ENCODE measurements at regions not wholly inside any gene's neighbourhood (a gene's known extent, or its start where the extent isn't known, plus 50 kb on each side); places are given as distances from the start of the nearest gene placed in this dataset.

- no peaks in the 10 kb centered on the region for H3K27me3 ChIP-seq (ENCODE audit: control insufficient read depth, insufficient read depth, low read length, poor library complexity, severe bottlenecking)
- H3K27ac ChIP-seq (ENCODE audit: low read depth, low read length) = no peak overlapping the region
- H3K4me1 Mint-ChIP-seq = no peaks in the 10 kb centered on the region
- H3K36me3 ChIP-seq (ENCODE audit: control insufficient read depth, insufficient read depth, low read length) = no peaks in the 10 kb centered on the region
- no peaks in the 10 kb centered on the region for H3K36me3 Mint-ChIP-seq (ENCODE audit: low read depth)
- no peak for TF ChIP-seq CTCF (conservative IDR thresholded peaks at IDR 0.05)
- H3K4me3 Mint-ChIP-seq = no peak overlapping the region
- WGBS, 2 experiments (ENCODE audit: insufficient coverage in 1 of 2, insufficient read length in 1 of 2) = 90% methylated on average over 7 of the region's 7 CpGs; no CpG with 5 or more reads in 1 of the 2 experiments
- no peak overlapping the region for H3K4me3 ChIP-seq (ENCODE audit: low read length)
- no peak for DNase-seq
- H3K9me3 ChIP-seq (ENCODE audit: control insufficient read depth, low read length) = no peaks in the 10 kb centered on the region
- H3K4me1 ChIP-seq (ENCODE audit: control insufficient read depth, insufficient read depth, low read length) = no peaks in the 10 kb centered on the region
- no peaks in the 10 kb centered on the region for H3K27me3 Mint-ChIP-seq (ENCODE audit: insufficient read depth)
- H3K9ac ChIP-seq (ENCODE audit: extremely low read depth, low read length, poor library complexity, severe bottlenecking) = no peak overlapping the region
- no peaks in the 10 kb centered on the region for H3K9me3 Mint-ChIP-seq
- H3K27ac Mint-ChIP-seq = no peak overlapping the region
These were observed 805.3 kb downstream of the SEMA5A start for GRCh38 chr5:8740595-8740994.

- H3K4me3 ChIP-seq (ENCODE audit: low read length) = no peak overlapping the region
- H3K36me3 ChIP-seq (ENCODE audit: control insufficient read depth, insufficient read depth, low read length) = no peaks in the 10 kb centered on the region
- WGBS, 2 experiments (ENCODE audit: insufficient coverage in 1 of 2, insufficient read length in 1 of 2) = 95% methylated on average over 2 of the region's 2 CpGs; no CpG with 5 or more reads in 1 of the 2 experiments
- no peaks in the 10 kb centered on the region for H3K9me3 Mint-ChIP-seq
- no peak overlapping the region for H3K9ac ChIP-seq (ENCODE audit: extremely low read depth, low read length, poor library complexity, severe bottlenecking)
- no peaks in the 10 kb centered on the region for H3K27me3 Mint-ChIP-seq (ENCODE audit: insufficient read depth)
- peaks cover 5% of the 10 kb centered on the region for H3K4me1 Mint-ChIP-seq
- no peak for TF ChIP-seq CTCF (conservative IDR thresholded peaks at IDR 0.05)
- H3K4me1 ChIP-seq (ENCODE audit: control insufficient read depth, insufficient read depth, low read length) = no peaks in the 10 kb centered on the region
- H3K36me3 Mint-ChIP-seq (ENCODE audit: low read depth) = no peaks in the 10 kb centered on the region
- no peak overlapping the region for H3K4me3 Mint-ChIP-seq
- H3K27ac ChIP-seq (ENCODE audit: low read depth, low read length) = no peak overlapping the region
- H3K9me3 ChIP-seq (ENCODE audit: control insufficient read depth, low read length) = no peaks in the 10 kb centered on the region
- no peak overlapping the region for H3K27ac Mint-ChIP-seq
- DNase-seq = no peak
- no peaks in the 10 kb centered on the region for H3K27me3 ChIP-seq (ENCODE audit: control insufficient read depth, insufficient read depth, low read length, poor library complexity, severe bottlenecking)
These were observed 796.3 kb downstream of the SEMA5A start for GRCh38 chr5:8749556-8749955.

- no peak overlapping the region for H3K27ac Mint-ChIP-seq
- DNase-seq = no peak
- Histone ChIP-seq H3K4me3 (ENCODE audit: low read length) (no peak overlapping the region), H3K9ac (ENCODE audit: extremely low read depth, low read length, poor library complexity, severe bottlenecking) (no peak overlapping the region), H3K27me3 (ENCODE audit: control insufficient read depth, insufficient read depth, low read length, poor library complexity, severe bottlenecking) (no peaks in the 10 kb centered on the region), H3K4me1 (ENCODE audit: control insufficient read depth, insufficient read depth, low read length) (no peaks in the 10 kb centered on the region), H3K9me3 (ENCODE audit: control insufficient read depth, low read length) (no peaks in the 10 kb centered on the region), H3K27ac (ENCODE audit: low read depth, low read length) (no peak overlapping the region), H3K36me3 (ENCODE audit: control insufficient read depth, insufficient read depth, low read length) (no peaks in the 10 kb centered on the region)
- H3K4me1 Mint-ChIP-seq = peaks cover 5% of the 10 kb centered on the region
- no peaks in the 10 kb centered on the region for H3K9me3 Mint-ChIP-seq
- no peak for TF ChIP-seq CTCF (conservative IDR thresholded peaks at IDR 0.05)
- H3K4me3 Mint-ChIP-seq = no peak overlapping the region
- H3K27me3 Mint-ChIP-seq (ENCODE audit: insufficient read depth) = no peaks in the 10 kb centered on the region
- no peaks in the 10 kb centered on the region for H3K36me3 Mint-ChIP-seq (ENCODE audit: low read depth)
These were observed 795.8 kb downstream of the SEMA5A start for GRCh38 chr5:8750100-8750499.

Data from endodermal cell (in vitro differentiated cells).